NCI-H2227 (cell line): ENCODE measurements at regions not wholly inside any gene's neighbourhood (a gene's known extent, or its start where the extent isn't known, plus 50 kb on each side); places are given as distances from the start of the nearest gene placed in this dataset.
"Not testable (repeated sequence)": the region's sequence is repeated elsewhere in the genome, so short reads cannot be mapped to it uniquely, and the experiment has no call there.

Experiments used
- DNase-seq: peaks from one replicate; lab custom pipeline; 2025; ENCODE audit not compliant: unreplicated experiment; lab: John Stamatoyannopoulos, UW

GRCh38 chr12:84154991-84155930 lies 757.3 kb downstream of the SLC6A15 start:
- not testable (repeated sequence) for DNase-seq

GRCh38 chr12:84154439-84154990 lies 758.1 kb downstream of the SLC6A15 start:
- DNase-seq, result not testable (repeated sequence)

GRCh38 chr12:84150201-84150600 lies 762.4 kb downstream of the SLC6A15 start:
- DNase-seq, result no peak

GRCh38 chr12:84148335-84148734 lies 764.3 kb downstream of the SLC6A15 start:
- DNase-seq, result no peak

GRCh38 chr12:84136862-84137367 lies 775.7 kb downstream of the SLC6A15 start:
- no peak for DNase-seq

GRCh38 chr12:84135586-84136279 lies 776.9 kb downstream of the SLC6A15 start:
- no peak for DNase-seq

GRCh38 chr12:84134797-84135366 lies 777.7 kb downstream of the SLC6A15 start:
- DNase-seq, result no peak

- no peak for DNase-seq
Measured at GRCh38 chr12:84131076-84131475, 781.5 kb downstream of the SLC6A15 start.

- DNase-seq, result peak; percentile 36
Measured at GRCh38 chr12:84128117-84128991, 784.2 kb downstream of the SLC6A15 start.

GRCh38 chr12:84124211-84124610 lies 788.4 kb downstream of the SLC6A15 start:
- DNase-seq, result no peak

GRCh38 chr12:84117190-84117589 lies 795.4 kb downstream of the SLC6A15 start:
- no peak for DNase-seq

GRCh38 chr12:84113666-84114065 lies 798.9 kb downstream of the SLC6A15 start:
- DNase-seq, result no peak

GRCh38 chr12:84103886-84104285 lies 808.7 kb downstream of the SLC6A15 start:
- DNase-seq, result not testable (repeated sequence)

GRCh38 chr12:84101963-84102362 lies 810.6 kb downstream of the SLC6A15 start:
- DNase-seq, result not testable (repeated sequence)

GRCh38 chr12:84099591-84099990 lies 813.0 kb downstream of the SLC6A15 start:
- peak; percentile 82 for DNase-seq

- DNase-seq, result no peak
Measured at GRCh38 chr12:84091651-84092050, 820.9 kb downstream of the SLC6A15 start.

GRCh38 chr12:84089356-84089755 lies 823.2 kb downstream of the SLC6A15 start:
- no peak for DNase-seq

GRCh38 chr12:84085046-84085445 lies 827.6 kb downstream of the SLC6A15 start:
- DNase-seq, result no peak

GRCh38 chr12:84079626-84080025 lies 833.0 kb downstream of the SLC6A15 start:
- no peak for DNase-seq

- DNase-seq, result no peak
Measured at GRCh38 chr12:84077679-84078078, 834.9 kb downstream of the SLC6A15 start.
